Colonic mucosa (tissue), 4 donors: ENCODE measurements at regions not wholly inside any gene's neighbourhood (a gene's known extent, or its start where the extent isn't known, plus 50 kb on each side); places are given as distances from the start of the nearest gene placed in this dataset.

ENCODE experiments used
- DNase-seq: peaks from one replicate; pipeline ENCODE4 v3.0.0-alpha.2; 2020
- H3K27ac ChIP-seq: fragments of 200-600 bp; one replicate; pipeline ENCODE4 v1.8.0; 2021
- H3K27me3 ChIP-seq: fragments of 200-600 bp; one replicate; pipeline ENCODE4 v1.8.0; 2021
- H3K36me3 ChIP-seq: fragments of 200-600 bp; one replicate; pipeline ENCODE4 v1.8.0; 2021
- H3K4me1 ChIP-seq: fragments of 200-600 bp; one replicate; pipeline ENCODE4 v1.8.0; 2021; ENCODE audit warnings: mild to moderate bottlenecking
- H3K4me3 ChIP-seq: fragments of 200-600 bp; one replicate; pipeline ENCODE4 v1.8.0; 2021
- H3K9ac ChIP-seq, 2 donors: one replicate each; pipeline ENCODE4 v1.7.0; 2013; ENCODE audit warnings: control low read depth in 2 of 2, low read depth in 2 of 2, low read length in 2 of 2
- H3K9me3 ChIP-seq: fragments of 200-600 bp; one replicate; pipeline ENCODE4 v1.8.0; 2021
- intact Hi-C: fragments of 100-400 bp; cut with DNase I; formaldehyde crosslinking; loops from one replicate; pipeline ENCODE4 v1.14.1; 2022
- TF ChIP-seq, protein P1 (sequence below): fragments of 200-600 bp; IDR thresholded peaks from one replicate; pipeline ENCODE4 v1.8.0; 2022; ENCODE audit warnings: antibody characterized with exemption, mild to moderate bottlenecking
- donor health status: healthy.
- donor health status: DM: no; HTN: no; CAD: no.
- donor health status: DM: no; HTN: no; CAD: no.

GRCh38 chr4:60506061-60506460, 694.1 kb upstream of the ADGRL3 start:
- no peak overlapping the region for H3K9ac ChIP-seq
- no peaks in the 10 kb centered on the region for H3K36me3 ChIP-seq
- no peaks in the 10 kb centered on the region for H3K27me3 ChIP-seq
- no peak overlapping the region for H3K27ac ChIP-seq
- DNase-seq, result no peak
- no peaks in the 10 kb centered on the region for H3K4me1 ChIP-seq
- TF ChIP-seq, protein P1, sequence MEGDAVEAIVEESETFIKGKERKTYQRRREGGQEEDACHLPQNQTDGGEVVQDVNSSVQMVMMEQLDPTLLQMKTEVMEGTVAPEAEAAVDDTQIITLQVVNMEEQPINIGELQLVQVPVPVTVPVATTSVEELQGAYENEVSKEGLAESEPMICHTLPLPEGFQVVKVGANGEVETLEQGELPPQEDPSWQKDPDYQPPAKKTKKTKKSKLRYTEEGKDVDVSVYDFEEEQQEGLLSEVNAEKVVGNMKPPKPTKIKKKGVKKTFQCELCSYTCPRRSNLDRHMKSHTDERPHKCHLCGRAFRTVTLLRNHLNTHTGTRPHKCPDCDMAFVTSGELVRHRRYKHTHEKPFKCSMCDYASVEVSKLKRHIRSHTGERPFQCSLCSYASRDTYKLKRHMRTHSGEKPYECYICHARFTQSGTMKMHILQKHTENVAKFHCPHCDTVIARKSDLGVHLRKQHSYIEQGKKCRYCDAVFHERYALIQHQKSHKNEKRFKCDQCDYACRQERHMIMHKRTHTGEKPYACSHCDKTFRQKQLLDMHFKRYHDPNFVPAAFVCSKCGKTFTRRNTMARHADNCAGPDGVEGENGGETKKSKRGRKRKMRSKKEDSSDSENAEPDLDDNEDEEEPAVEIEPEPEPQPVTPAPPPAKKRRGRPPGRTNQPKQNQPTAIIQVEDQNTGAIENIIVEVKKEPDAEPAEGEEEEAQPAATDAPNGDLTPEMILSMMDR, result no peak
- no peaks in the 10 kb centered on the region for H3K9me3 ChIP-seq
- intact Hi-C loops, result no loop called here
- H3K4me3 ChIP-seq, result no peak overlapping the region

DNA sequence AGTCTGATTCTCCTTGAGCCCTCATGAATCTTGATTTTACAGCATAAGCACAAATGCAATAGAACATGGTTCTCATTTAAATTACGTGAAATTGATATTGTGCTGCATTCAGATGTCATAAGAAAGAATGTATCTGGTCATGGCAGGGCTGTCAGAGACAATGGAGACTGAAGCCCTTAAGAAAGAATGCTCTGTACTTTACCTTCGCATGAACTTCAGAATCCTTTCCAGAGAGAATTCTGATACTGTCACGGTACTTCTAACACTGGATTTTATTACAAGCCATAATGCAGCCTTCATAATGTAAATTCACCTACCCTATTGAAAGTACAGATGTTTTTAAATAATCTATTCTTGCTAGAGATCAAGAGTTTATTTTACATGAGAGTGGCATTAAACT, 677.9 kb upstream of the ADGRL3 start:
- H3K27me3 ChIP-seq, result no peaks in the 10 kb centered on the region
- H3K27ac ChIP-seq, result no peak overlapping the region
- no peaks in the 10 kb centered on the region for H3K4me1 ChIP-seq
- no peak for DNase-seq
- TF ChIP-seq, protein P1, result no peak
- no peak overlapping the region for H3K9ac ChIP-seq
- no peaks in the 10 kb centered on the region for H3K36me3 ChIP-seq
- intact Hi-C loops, result no loop called here
- H3K4me3 ChIP-seq, result no peak overlapping the region
- no peaks in the 10 kb centered on the region for H3K9me3 ChIP-seq

- H3K9me3 ChIP-seq, result no peaks in the 10 kb centered on the region
- H3K4me1 ChIP-seq, result no peaks in the 10 kb centered on the region
- no peaks in the 10 kb centered on the region for H3K27me3 ChIP-seq
- H3K27ac ChIP-seq, result no peak overlapping the region
- H3K36me3 ChIP-seq, result no peaks in the 10 kb centered on the region
- intact Hi-C loops, result no loop called here
- TF ChIP-seq, protein P1, result no peak
- H3K9ac ChIP-seq, result no peak overlapping the region
- H3K4me3 ChIP-seq, result no peak overlapping the region
- no peak for DNase-seq
Observed at GRCh38 chr4:60531776-60532379, 668.2 kb upstream of the ADGRL3 start.

DNA sequence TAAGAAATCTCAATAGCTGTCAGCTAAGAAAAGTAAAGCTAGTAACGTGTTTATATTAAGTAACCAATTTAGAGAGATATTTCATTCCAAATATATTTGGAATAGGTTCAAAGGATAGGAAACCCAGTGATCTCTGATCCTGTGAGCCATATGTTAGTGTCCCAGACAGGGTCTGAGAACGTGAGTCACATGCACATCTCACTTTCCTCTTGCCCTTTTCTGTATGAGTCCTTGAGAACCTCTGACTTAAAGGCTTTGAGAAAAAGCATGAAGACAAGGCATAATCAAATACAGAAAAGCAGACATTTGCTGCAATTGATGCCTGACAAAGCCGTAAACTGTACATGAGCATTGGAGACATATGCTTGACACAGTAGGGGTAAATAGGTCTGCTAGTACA, 655.1 kb upstream of the ADGRL3 start:
- no peaks in the 10 kb centered on the region for H3K36me3 ChIP-seq
- intact Hi-C loops, result no loop called here
- H3K9me3 ChIP-seq, result no peaks in the 10 kb centered on the region
- no peaks in the 10 kb centered on the region for H3K4me1 ChIP-seq
- H3K9ac ChIP-seq, result no peak overlapping the region
- H3K4me3 ChIP-seq, result no peak overlapping the region
- H3K27ac ChIP-seq, result no peak overlapping the region
- no peak for DNase-seq
- no peaks in the 10 kb centered on the region for H3K27me3 ChIP-seq
- TF ChIP-seq, protein P1, result no peak

GRCh38 chr4:60562334-60562733, 637.8 kb upstream of the ADGRL3 start:
- no peak for DNase-seq
- intact Hi-C loops, result no loop called here

More at GRCh38 chr4:60562334-60562733, 637.8 kb upstream of the ADGRL3 start:
- Histone ChIP-seq H3K4me3 (no peak overlapping the region), H3K9ac (no peak overlapping the region), H3K27ac (no peak overlapping the region), H3K36me3 (no peaks in the 10 kb centered on the region), H3K9me3 (no peaks in the 10 kb centered on the region), H3K4me1 (no peaks in the 10 kb centered on the region), H3K27me3 (no peaks in the 10 kb centered on the region)
- TF ChIP-seq, protein P1, result no peak
